AG04450 (cell line): ENCODE measurements at regions not wholly inside any gene's neighbourhood (a gene's known extent, or its start where the extent isn't known, plus 50 kb on each side); places are given as distances from the start of the nearest gene placed in this dataset.
A peak's percentile ranks its signal among the peaks of the same experiment; 100 is the strongest.

ENCODE experiments used
- CTCF ChIA-PET: fragments of 300-600, 350-600 bp; formaldehyde crosslinking; extraction: SDS; loops from one replicate; lab custom pipeline; 2022; ENCODE audit warnings: antibody characterized with exemption, inconsistent platforms; lab: Charles Lee
- POLR2A ChIA-PET: fragments of 350-600 bp; formaldehyde crosslinking; extraction: SDS; loops from one replicate; lab custom pipeline; 2021; ENCODE audit warnings: antibody characterized with exemption, inconsistent platforms; lab: Yijun Ruan, JAX
- DNase-seq: peaks from one replicate; pipeline ENCODE4 v3.0.0-alpha.2; 2011; ENCODE audit warnings: low read depth, low spot score
- H3K27ac ChIP-seq: one replicate; pipeline ENCODE4 v1.5.1; 2012; ENCODE audit warnings: low read depth, low read length, control low read depth
- H3K27me3 ChIP-seq: one replicate; pipeline ENCODE4 v1.6.0; 2012; ENCODE audit warnings: low read length; ENCODE audit not compliant: control insufficient read depth, insufficient read depth
- H3K4me3 ChIP-seq: 2 replicates; pipeline ENCODE4 v1.5.1; 2011; ENCODE audit warnings: mild to moderate bottlenecking, low read depth, low read length, control low read depth
- H3K9me3 ChIP-seq: 2 replicates; pipeline ENCODE4 v1.5.1; 2012; ENCODE audit warnings: low read length; ENCODE audit not compliant: control insufficient read depth, insufficient read depth
- TF ChIP-seq, protein P1 (sequence below): IDR thresholded peaks from 2 replicates; pipeline ENCODE4 v1.5.1; 2011; ENCODE audit warnings: low read depth, low read length, control low read depth, inconsistent platforms

- Histone ChIP-seq H3K4me3 (no peak overlapping the region), H3K27ac (no peak overlapping the region), H3K9me3 (peaks cover 4% of the 10 kb centered on the region; the same call in 1 of the 2 replicates), H3K27me3 (no peaks in the 10 kb centered on the region)
- TF ChIP-seq, protein P1, sequence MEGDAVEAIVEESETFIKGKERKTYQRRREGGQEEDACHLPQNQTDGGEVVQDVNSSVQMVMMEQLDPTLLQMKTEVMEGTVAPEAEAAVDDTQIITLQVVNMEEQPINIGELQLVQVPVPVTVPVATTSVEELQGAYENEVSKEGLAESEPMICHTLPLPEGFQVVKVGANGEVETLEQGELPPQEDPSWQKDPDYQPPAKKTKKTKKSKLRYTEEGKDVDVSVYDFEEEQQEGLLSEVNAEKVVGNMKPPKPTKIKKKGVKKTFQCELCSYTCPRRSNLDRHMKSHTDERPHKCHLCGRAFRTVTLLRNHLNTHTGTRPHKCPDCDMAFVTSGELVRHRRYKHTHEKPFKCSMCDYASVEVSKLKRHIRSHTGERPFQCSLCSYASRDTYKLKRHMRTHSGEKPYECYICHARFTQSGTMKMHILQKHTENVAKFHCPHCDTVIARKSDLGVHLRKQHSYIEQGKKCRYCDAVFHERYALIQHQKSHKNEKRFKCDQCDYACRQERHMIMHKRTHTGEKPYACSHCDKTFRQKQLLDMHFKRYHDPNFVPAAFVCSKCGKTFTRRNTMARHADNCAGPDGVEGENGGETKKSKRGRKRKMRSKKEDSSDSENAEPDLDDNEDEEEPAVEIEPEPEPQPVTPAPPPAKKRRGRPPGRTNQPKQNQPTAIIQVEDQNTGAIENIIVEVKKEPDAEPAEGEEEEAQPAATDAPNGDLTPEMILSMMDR: no peak
- CTCF ChIA-PET: no interaction called here
- POLR2A ChIA-PET: no interaction called here
- DNase-seq: no peak
Observed at GRCh38 chr20:17878069-17878911, 90.3 kb downstream of the SNX5 start.

GRCh38 chr20:17875981-17876385, 92.6 kb downstream of the SNX5 start:
- CTCF ChIA-PET: no interaction called here
- Histone ChIP-seq H3K9me3 (no peaks in the 10 kb centered on the region), H3K27ac (peak overlapping the region; percentile 31), H3K27me3 (no peaks in the 10 kb centered on the region), H3K4me3 (no peak overlapping the region)
- TF ChIP-seq, protein P1: 0 out of 2 replicates have a peak, but pooled peaks have one; percentile 7
- DNase-seq: no peak
- POLR2A ChIA-PET: interaction anchor here (0.6 to 3.2 kb wide), 2 partner anchors 195 to 1814 kb away, joined by 3 to 53 read pairs; partner anchors contain the start of gene RRBP1

DNA sequence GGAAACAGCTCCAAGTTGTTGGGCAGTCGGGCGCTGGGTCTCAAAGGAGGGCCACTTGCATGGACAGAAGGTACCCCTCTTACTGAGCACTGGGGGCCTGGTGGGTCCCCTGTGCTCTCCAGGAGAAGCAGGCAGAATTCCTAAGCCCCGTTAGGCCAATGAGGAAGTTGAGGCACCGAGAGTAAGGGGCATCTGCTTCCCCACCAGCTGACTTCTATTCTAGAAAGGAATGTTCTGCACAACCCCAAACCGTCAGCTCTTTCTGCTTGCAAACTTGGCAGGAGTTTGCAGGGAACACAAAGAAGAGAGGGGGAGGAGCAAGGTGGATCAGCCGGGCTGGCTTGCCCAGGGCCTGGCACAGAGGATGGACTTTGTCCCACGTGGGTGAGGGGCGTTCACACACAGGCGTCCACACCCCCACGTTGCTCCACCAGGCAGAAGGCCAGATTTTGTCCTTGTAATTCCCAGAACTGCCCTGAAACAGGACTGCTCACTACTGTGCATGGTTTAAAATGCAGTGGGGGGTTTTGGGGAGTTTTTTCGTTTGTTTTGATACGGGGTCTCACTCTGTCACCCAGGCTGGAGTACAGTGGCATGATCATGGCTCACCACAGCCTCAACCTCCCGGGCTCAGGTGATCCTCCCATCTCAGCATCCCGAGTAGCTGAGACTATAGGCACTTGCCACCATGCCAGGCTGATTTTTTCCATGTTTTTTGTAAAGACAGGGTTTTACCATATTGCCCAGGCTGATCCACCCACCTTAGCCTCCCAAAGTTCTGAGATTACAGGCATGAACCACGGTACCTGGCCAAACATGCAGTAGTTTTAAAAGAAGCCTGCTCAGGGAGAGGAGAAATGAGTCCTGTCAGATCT, 93.3 kb downstream of the SNX5 start:
- TF ChIP-seq, protein P1: no peak
- Histone ChIP-seq H3K27ac (peak overlapping the region; percentile 65), H3K27me3 (no peaks in the 10 kb centered on the region), H3K4me3 (no peak overlapping the region), H3K9me3 (no peaks in the 10 kb centered on the region)
- CTCF ChIA-PET: interaction anchor here (0.5 to 1.5 kb wide), 4 partner anchors 10 to 123 kb away, joined by 3 to 6 read pairs (median 4); no protein-coding TSS in a partner anchor
- POLR2A ChIA-PET: interaction anchor here (0.6 to 3.2 kb wide), 5 partner anchors 20 to 1813 kb away, joined by 3 to 53 read pairs (median 8); partner anchors contain the start of gene RRBP1
- peak; percentile 54 for DNase-seq

- no peaks in the 10 kb centered on the region for H3K27me3 ChIP-seq
- TF ChIP-seq, protein P1: no peak
- DNase-seq: no peak
- no peaks in the 10 kb centered on the region for H3K9me3 ChIP-seq
- H3K27ac ChIP-seq: peak overlapping the region; percentile 93
- ChIA-PET CTCF (interaction anchor here (0.5 to 1.5 kb wide), 8 partner anchors 11 to 370 kb away, joined by 3 to 6 read pairs (median 4); no protein-coding TSS in a partner anchor), POLR2A (interaction anchor here (0.5 to 3.2 kb wide), 13 partner anchors 11 to 193 kb away, joined by 3 to 53 read pairs (median 6); partner anchors contain the start of gene RRBP1)
- no peak overlapping the region for H3K4me3 ChIP-seq
Observed at GRCh38 chr20:17874271-17875105, 94.1 kb downstream of the SNX5 start.
